NOMO-1 treated with DMSO at 0.1 percent for 48 hours (cell line): ENCODE measurements at regions not wholly inside any gene's neighbourhood (a gene's known extent, or its start where the extent isn't known, plus 50 kb on each side); places are given as distances from the start of the nearest gene placed in this dataset.

Experiments
- DNase-seq: peaks from one replicate; lab custom pipeline; 2025; ENCODE audit not compliant: unreplicated experiment; lab: John Stamatoyannopoulos, UW

DNA sequence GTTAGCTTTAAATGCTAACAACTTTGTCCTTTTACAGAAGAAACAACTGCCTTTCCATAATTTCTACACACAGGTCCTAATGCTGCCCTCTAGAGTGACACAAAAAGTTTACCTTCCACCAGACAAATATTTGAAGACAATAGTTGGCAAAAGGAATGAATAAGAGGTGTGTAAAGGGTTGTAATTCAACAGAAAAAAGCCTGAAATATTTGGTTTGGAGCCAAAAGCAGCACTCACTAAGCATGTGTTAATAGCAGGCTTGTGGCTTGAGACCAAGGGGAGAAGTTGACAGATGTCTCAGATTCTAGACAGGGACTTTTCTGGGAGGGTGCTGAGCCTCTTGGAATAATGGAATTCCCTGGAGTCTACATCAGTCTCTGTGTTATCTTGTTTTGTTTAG lies 156.2 kb upstream of the GALNT17 start:
- no peak for DNase-seq

DNA sequence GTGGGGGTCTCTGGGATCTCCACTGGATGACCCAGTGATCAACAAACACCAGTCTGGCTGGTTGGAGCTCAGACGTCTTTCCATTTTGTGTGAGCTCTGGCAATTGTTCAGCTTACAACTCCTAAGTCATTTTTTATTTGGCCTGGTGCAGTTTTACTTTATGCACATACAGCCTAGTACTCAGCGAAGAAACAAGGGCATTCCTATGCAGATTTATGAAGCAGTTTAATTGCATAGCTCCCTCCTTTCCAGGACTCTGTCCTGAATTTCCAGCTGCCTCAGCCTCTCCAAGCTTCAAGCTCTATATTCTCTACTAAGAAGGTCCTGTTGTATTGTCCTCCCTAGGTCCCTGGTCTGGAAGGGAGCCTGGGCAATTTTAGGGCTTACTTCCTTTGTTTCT lies 145.6 kb upstream of the GALNT17 start:
- DNase-seq = no peak

DNA sequence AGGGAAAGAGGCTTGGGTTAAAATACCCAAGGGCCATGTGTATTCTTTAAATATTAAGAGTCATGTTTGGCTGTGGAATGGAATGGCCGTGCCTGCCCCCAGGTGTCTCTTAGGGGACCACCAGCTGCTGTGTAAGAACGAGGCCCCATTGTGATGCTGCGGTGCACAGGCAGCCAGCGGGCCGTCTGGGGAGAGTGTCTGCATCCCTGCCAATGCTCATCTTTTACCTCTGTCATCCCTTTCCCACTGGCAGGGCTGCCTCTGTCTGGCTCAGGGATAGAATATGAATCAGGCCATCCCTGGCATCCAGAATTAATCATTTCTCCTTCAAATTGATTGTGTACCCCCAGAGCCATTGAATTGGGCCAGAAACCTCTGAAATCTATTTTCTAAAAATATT lies 137.8 kb upstream of the GALNT17 start:
- DNase-seq = no peak

DNA sequence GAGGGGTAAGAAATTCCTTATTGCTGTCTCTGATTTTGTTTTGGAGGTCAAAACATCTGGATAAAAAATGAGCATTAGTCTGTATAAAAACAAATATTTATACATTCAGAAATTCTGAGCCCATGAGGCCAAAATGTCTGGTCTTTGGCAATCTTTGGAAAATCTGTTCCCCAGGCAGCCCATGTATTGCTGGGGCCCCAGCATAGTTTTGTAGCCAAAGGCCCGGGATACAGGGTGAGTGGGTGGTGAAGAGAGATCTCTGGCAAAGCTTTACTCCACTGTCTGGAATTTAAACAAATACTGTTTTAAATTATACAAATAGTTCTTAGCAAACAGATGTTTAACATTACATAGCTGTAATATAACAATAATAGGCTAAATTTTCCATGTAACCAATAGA lies 134.7 kb upstream of the GALNT17 start:
- no peak for DNase-seq

GRCh38 chr7:71005109-71005508 lies 126.8 kb upstream of the GALNT17 start:
- no peak for DNase-seq

DNA sequence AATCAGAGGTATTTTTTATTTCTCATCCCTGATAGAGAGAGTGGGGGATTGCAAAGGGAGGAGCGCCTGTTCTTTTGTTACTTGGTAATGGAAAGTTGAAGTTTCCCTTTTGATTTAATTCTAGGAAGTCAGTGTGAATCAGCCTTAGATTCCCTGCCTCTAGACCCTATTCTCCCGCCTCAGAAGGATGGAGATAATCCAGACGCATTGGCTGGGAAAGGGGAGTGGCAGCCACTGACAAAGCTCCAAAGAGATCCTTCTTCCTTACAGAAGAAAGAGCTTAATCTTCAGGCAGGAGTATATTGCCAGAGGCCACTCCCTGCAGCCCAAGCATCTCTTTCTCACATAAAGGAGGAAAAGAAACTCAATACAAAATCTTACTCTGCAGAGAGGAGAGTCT lies 122.3 kb upstream of the GALNT17 start:
- DNase-seq = no peak

- no peak for DNase-seq
Measured at GRCh38 chr7:71015252-71015900, 116.6 kb upstream of the GALNT17 start.

DNA sequence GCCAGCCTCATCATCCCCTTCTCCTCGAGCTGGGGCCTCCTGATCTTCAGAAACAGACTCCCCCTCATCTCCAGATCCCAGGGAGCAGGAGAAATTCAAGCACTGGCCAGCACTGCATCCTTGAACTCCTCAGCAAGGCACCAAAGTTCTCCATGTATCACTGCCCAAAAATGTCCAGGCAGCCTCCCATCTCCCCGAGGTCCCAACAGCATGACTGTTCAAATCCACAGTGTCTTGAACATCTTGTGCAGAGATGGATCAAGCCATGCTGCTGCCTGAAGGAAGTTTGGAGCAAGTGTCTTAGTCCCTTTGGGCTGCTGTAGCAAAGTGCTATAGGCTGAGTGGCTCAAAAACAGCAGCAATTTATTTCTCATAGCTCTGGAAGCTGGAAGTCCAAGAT lies 115.5 kb upstream of the GALNT17 start:
- DNase-seq = no peak

DNA sequence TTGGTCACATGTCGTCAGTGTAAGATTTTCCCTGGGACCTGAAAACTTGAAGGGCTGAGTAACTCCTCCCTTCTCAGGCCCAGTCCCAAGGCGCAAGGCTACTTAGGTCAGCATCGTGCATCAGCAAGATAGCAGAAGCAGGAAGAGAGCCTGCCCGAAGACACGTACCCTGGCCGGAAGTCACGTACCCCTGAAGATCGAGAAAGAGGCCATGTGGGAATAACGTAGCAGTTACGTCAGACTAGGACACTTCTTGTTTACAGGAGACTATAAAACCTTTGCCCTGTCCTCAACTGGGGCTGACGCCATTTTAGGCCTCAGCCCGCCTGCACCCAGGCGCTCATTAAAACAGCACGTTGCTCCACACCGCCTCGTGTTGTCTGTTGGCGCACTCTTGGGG lies 114.3 kb upstream of the GALNT17 start:
- DNase-seq = no peak

- no peak for DNase-seq
Measured at GRCh38 chr7:71019706-71020105, 112.2 kb upstream of the GALNT17 start.

- no peak for DNase-seq
Measured at GRCh38 chr7:71021131-71021530, 110.8 kb upstream of the GALNT17 start.

DNA sequence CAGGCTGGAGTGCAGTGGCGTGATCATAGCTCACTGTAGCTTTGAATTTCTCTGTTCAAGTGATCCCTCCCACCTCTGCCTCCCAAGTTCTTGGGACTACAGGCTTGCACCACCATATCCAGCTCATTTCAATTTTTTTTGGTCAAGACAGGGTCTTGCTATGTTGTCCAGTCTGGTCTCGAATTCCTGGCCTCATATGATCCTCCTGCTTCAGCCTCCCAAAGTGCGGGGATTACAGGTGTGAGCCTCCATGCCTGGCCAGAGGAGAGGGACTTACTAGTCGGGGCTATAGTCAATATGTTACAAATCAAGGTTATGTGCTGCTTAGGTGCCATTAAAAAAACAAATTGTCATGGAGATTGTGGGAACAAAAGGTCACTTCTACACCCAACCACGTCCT lies 105.3 kb upstream of the GALNT17 start:
- DNase-seq = no peak

- no peak for DNase-seq
Measured at GRCh38 chr7:71034243-71034642, 97.7 kb upstream of the GALNT17 start.

GRCh38 chr7:71042591-71042990 lies 89.4 kb upstream of the GALNT17 start:
- no peak for DNase-seq

- no peak for DNase-seq
Measured at GRCh38 chr7:71050492-71050891, 81.5 kb upstream of the GALNT17 start.

DNA sequence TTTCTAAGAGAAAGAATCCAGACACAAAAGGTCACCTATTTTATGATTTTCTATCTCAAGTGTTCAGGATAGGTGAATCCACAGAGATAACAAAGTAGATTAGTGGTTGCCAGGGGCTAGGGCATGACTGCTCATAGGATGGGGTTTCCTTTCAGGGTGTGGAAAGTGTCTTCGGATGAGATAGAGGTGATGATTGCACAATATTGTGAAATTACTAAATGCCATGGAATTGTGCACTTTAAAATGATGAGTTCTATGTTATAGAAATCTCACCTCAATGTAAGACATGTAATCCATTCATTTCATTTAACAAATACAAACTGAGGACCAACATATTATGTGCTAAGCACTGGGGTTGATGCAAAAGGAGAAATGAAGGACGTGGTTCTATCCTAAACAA lies 76.4 kb upstream of the GALNT17 start:
- DNase-seq = no peak

- no peak for DNase-seq
Measured at GRCh38 chr7:71077743-71078476, 54.0 kb upstream of the GALNT17 start.
